Muscle of leg (tissue), 3 donors: ENCODE measurements at regions not wholly inside any gene's neighbourhood (a gene's known extent, or its start where the extent isn't known, plus 50 kb on each side); places are given as distances from the start of the nearest gene placed in this dataset.
A peak's percentile ranks its signal among the peaks of the same experiment; 100 is the strongest.
"Not testable (repeated sequence)": the region's sequence is repeated elsewhere in the genome, so short reads cannot be mapped to it uniquely, and the experiment has no call there.

Source experiments
- DNase-seq: peaks from one replicate; pipeline ENCODE4 v3.0.0; 2013
- H3K27ac ChIP-seq: one replicate; pipeline ENCODE4 v1.5.1; 2013; ENCODE audit warnings: mild to moderate bottlenecking, low read length, control low read depth
- H3K27me3 ChIP-seq: one replicate; pipeline ENCODE4 v1.6.1; 2013; ENCODE audit warnings: low read length; ENCODE audit not compliant: control insufficient read depth, insufficient read depth
- H3K36me3 ChIP-seq: one replicate; pipeline ENCODE4 v1.6.1; 2013; ENCODE audit warnings: low read length; ENCODE audit not compliant: control insufficient read depth, insufficient read depth
- H3K4me1 ChIP-seq: one replicate; pipeline ENCODE4 v1.6.1; 2013; ENCODE audit warnings: low read length; ENCODE audit not compliant: control insufficient read depth, insufficient read depth
- H3K4me3 ChIP-seq: one replicate; pipeline ENCODE4 v1.5.1; 2013; ENCODE audit warnings: low read length, control low read depth
- H3K9me3 ChIP-seq: replicated peaks from 2 replicates; pipeline ENCODE4 v1.6.1; 2013; ENCODE audit warnings: low read depth, low read length; ENCODE audit not compliant: control insufficient read depth
- WGBS: methylation state at CpG from one replicate; pipeline ENCODE4 v1.1.5; 2013; ENCODE audit warnings: missing lambda C conversion rate; ENCODE audit not compliant: insufficient coverage; 5-methylcytosine and 5-hydroxymethylcytosine counted together

DNA sequence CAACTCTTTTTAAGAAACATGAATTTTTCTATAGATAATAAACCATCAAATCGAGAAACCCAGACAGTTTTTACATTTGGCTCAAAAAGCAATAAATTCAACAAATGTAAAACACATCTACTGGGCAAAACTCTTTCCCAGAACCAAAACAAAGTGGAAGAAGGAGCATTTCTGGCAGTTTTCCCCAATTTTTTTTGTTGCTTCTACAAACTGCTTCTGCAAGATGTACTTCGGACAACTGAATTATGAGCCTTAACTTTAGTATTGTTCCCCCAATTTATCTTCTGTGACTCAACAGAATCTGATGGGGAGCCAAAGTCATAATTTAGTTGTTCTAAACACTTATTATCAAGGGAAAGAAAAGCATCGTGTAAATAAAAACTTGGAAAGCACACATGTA, 1047.2 kb downstream of the CDH11 start:
- no CpG with 5 or more reads among the region's 3 CpGs for WGBS

DNA sequence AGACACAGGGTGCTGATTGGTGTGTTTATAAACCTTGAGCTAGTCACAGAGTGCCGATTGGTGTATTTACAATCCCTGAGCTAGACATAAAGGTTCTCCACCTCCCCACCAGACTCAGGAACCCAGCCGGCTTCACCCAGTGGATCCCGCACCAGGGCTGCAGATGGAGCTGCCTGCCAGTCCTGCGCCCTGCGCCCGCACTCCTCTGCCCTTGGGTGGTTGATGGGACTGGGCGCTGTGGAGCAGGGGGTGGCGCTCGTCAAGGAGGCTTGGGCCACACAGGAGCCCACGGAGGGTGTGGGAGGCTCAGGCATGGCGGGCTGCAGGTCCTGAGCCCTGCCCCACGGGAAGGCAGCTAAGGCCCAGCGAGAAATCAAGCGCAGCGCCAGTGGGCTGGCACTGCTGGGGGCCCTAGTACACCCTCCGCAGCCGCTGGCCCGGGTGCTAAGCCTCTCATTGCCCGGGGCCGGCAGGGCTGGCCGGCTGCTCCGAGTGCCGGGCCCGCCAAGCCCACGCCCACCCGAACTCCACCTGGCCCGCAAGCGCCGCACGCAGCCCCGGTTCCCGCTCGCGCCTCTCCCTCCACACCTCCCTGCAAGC, 1049.6 kb downstream of the CDH11 start:
- H3K36me3 ChIP-seq, H3K27me3 ChIP-seq, DNase-seq, H3K27ac ChIP-seq, H3K4me1 ChIP-seq, H3K9me3 ChIP-seq, H3K4me3 ChIP-seq: not testable (repeated sequence)
- WGBS: 91% methylated on average over 12 of the region's 34 CpGs

More for the DNA sequence above, 1047.2 kb downstream of the CDH11 start:
- no peak overlapping the region for H3K4me3 ChIP-seq
- no peaks in the 10 kb centered on the region for H3K9me3 ChIP-seq
- no peaks in the 10 kb centered on the region for H3K4me1 ChIP-seq
- H3K27me3 ChIP-seq: no peaks in the 10 kb centered on the region
- DNase-seq: peak; percentile 86
- no peaks in the 10 kb centered on the region for H3K36me3 ChIP-seq
- no peak overlapping the region for H3K27ac ChIP-seq

DNA sequence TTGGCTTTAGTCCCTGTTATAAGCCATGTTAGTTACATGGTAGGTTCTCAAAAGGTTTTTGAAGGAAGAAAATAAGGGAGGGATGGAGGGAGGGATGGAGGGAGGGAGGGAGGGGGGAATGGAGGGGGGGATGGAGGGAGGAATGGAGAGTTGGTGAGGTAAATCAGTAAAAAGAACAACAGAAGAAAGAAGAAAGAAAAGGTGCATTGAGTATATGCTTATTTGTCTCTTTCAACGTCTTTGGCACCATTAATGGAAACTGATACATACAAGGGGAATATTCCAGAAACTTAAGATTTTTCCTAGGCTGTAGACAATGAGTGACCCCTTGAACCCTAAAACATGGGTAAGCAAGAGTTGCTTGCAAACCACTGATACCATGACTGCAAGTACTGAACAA, 1056.3 kb downstream of the CDH11 start:
- H3K27ac ChIP-seq: no peak overlapping the region

GRCh38 chr16:64061621-64062020, 1060.2 kb downstream of the CDH11 start:
- Histone ChIP-seq H3K36me3 (no peaks in the 10 kb centered on the region), H3K4me1 (no peaks in the 10 kb centered on the region), H3K4me3 (no peak overlapping the region), H3K9me3 (no peaks in the 10 kb centered on the region), H3K27ac (no peak overlapping the region), H3K27me3 (no peaks in the 10 kb centered on the region)
- 100% methylated on average over 1 of the region's 1 CpG for WGBS
- no peak for DNase-seq

More for the DNA sequence above, 1056.3 kb downstream of the CDH11 start:
- Histone ChIP-seq H3K36me3 (no peaks in the 10 kb centered on the region), H3K4me1 (no peaks in the 10 kb centered on the region), H3K9me3 (no peaks in the 10 kb centered on the region), H3K27me3 (no peaks in the 10 kb centered on the region), H3K4me3 (no peak overlapping the region)
- DNase-seq: no peak
- WGBS: no CpG with 5 or more reads among the region's 1 CpG

GRCh38 chr16:64060631-64061030, 1061.2 kb downstream of the CDH11 start:
- Histone ChIP-seq H3K4me1 (no peaks in the 10 kb centered on the region), H3K4me3 (no peak overlapping the region), H3K27me3 (no peaks in the 10 kb centered on the region), H3K36me3 (no peaks in the 10 kb centered on the region), H3K9me3 (no peaks in the 10 kb centered on the region), H3K27ac (no peak overlapping the region)
- no CpG with 5 or more reads among the region's 3 CpGs for WGBS
- no peak for DNase-seq

DNA sequence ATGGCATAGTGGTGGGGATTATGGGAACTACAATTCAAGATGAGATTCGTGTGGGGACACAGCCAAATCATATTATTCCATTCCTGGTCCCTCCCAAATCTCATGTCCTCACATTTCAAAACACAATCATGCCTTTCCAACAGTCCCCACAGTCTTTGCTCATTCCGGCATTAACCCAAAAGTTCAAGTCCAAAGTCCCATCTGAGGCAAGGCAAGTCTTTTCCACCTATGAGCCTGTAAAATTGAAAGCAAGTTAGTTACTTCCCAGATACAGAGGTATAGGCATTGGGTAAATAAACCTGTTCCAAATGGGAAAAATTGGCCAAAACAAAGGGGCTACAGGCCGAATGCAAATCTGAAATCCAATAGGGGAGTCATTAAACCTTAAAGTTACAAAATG, 1063.2 kb downstream of the CDH11 start:
- Histone ChIP-seq H3K4me1 (no peaks in the 10 kb centered on the region), H3K27ac (no peak overlapping the region), H3K27me3 (no peaks in the 10 kb centered on the region), H3K4me3 (no peak overlapping the region), H3K9me3 (no peaks in the 10 kb centered on the region), H3K36me3 (no peaks in the 10 kb centered on the region)
- WGBS: 100% methylated on average over 1 of the region's 3 CpGs
- no peak for DNase-seq

DNA sequence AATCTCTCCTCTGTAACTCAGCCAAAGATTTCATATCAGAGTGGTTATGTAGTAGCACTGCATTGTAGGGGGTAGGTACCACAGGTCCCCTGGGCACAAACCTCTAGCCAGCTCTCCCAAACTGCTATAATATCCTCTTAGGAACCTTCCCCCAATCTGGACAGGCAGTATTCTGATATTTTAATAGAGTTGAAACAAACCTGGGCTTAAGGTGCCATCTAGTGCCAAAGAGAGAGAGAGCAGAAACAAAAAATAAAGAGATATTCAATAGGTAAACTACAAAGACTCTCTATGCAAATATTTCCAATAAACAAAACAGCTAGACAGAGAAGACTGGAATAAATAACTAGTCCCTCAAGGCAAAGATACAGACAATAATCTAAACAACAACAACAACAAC, 1070.0 kb downstream of the CDH11 start:
- H3K4me3 ChIP-seq: no peak overlapping the region
- H3K36me3 ChIP-seq: no peaks in the 10 kb centered on the region
- no peak overlapping the region for H3K27ac ChIP-seq
- no peaks in the 10 kb centered on the region for H3K27me3 ChIP-seq
- H3K9me3 ChIP-seq: peaks cover 6% of the 10 kb centered on the region
- no peaks in the 10 kb centered on the region for H3K4me1 ChIP-seq
- no peak for DNase-seq

GRCh38 chr16:64047878-64048277, 1074.0 kb downstream of the CDH11 start:
- H3K27me3 ChIP-seq: no peaks in the 10 kb centered on the region
- H3K9me3 ChIP-seq: peaks cover 6% of the 10 kb centered on the region
- no CpG with 5 or more reads among the region's 1 CpG for WGBS
- no peak for DNase-seq
- H3K27ac ChIP-seq: no peak overlapping the region
- no peaks in the 10 kb centered on the region for H3K36me3 ChIP-seq
- H3K4me1 ChIP-seq: no peaks in the 10 kb centered on the region
- H3K4me3 ChIP-seq: no peak overlapping the region

DNA sequence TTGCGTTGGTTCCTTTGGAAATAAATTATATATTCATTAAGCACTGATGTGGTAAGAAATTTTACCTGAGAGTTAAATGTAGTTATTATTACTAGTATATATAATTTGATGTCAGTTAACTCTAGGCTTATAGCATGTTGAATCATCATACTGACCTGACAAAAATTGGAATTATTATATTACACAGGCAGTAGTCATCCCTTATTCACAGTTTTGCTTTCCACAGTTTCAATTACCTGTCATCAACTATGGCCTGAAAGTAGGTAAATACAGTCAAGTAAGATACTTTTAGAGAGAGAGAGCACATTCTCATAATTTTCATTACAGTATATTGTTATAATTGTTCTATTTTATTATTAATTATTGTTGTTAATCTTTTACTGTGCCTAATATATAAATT, 1074.7 kb downstream of the CDH11 start:
- Histone ChIP-seq H3K27me3 (no peaks in the 10 kb centered on the region), H3K4me3 (no peak overlapping the region), H3K27ac (no peak overlapping the region), H3K36me3 (no peaks in the 10 kb centered on the region), H3K4me1 (no peaks in the 10 kb centered on the region), H3K9me3 (peaks cover 3% of the 10 kb centered on the region)
- WGBS: no CpG with 5 or more reads among the region's 1 CpG
- DNase-seq: no peak

DNA sequence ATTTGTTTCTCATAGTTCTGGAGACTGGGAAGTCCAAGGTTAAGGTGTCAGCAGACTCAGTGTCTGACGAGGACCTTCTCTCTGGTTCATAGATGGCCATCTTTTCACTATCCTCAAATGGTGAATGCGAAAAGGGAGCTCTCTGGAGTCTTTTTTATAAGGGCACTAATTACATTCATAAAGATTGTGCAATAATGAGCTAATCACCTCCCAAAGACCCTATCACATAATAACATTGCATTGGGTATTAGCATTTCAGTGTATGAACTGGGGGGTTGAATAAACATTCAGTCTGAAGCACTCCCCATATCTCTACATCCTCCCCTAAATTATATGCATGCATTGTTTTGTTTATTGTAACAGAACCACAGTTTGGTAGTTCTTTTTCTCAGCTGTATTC, 1086.5 kb downstream of the CDH11 start:
- H3K36me3 ChIP-seq: no peaks in the 10 kb centered on the region
- WGBS: no CpG with 5 or more reads among the region's 2 CpGs
- no peaks in the 10 kb centered on the region for H3K27me3 ChIP-seq
- H3K27ac ChIP-seq: no peak overlapping the region
- no peaks in the 10 kb centered on the region for H3K4me1 ChIP-seq
- DNase-seq: no peak
- no peaks in the 10 kb centered on the region for H3K9me3 ChIP-seq
- H3K4me3 ChIP-seq: no peak overlapping the region

DNA sequence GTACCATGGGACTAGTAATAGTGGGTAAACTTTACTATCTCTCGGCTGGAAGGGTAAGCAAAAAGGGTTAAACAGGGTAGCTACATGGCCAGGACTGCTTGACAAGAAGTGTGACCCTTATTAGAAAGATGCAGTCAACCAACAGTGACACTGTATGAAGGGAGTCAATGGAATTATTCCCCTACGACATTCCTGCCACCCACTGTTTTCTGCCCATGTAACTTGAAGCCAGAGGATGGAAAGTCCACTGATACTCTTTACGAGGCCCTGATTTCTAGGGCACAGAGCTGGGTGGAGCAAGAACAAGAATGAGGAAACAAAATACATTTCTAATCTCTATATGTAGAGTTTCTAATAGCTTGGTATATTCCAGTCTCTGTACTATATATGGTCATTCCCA, 1102.5 kb downstream of the CDH11 start:
- Histone ChIP-seq H3K27ac (no peak overlapping the region), H3K27me3 (no peaks in the 10 kb centered on the region), H3K4me1 (no peaks in the 10 kb centered on the region), H3K36me3 (no peaks in the 10 kb centered on the region), H3K4me3 (no peak overlapping the region), H3K9me3 (no peaks in the 10 kb centered on the region)
- WGBS: 88% methylated on average over 1 of the region's 3 CpGs
- no peak for DNase-seq
